Caki2 (cell line): ENCODE measurements at regions not wholly inside any gene's neighbourhood (a gene's known extent, or its start where the extent isn't known, plus 50 kb on each side); places are given as distances from the start of the nearest gene placed in this dataset.
"Not testable (repeated sequence)": the region's sequence is repeated elsewhere in the genome, so short reads cannot be mapped to it uniquely, and the experiment has no call there.

ENCODE experiments used
- DNase-seq: peaks from one replicate; pipeline ENCODE4 v3.0.0-alpha.2; 2015; ENCODE audit warnings: low read depth
- in situ Hi-C: cut with HindIII; loops from 2 replicates; pipeline ENCODE4 v1.10.0; 2016; ENCODE audit warnings: low sequenced_read_pairs, low pct_unique_long_range_greater_than_20kb, mixed read lengths

DNA sequence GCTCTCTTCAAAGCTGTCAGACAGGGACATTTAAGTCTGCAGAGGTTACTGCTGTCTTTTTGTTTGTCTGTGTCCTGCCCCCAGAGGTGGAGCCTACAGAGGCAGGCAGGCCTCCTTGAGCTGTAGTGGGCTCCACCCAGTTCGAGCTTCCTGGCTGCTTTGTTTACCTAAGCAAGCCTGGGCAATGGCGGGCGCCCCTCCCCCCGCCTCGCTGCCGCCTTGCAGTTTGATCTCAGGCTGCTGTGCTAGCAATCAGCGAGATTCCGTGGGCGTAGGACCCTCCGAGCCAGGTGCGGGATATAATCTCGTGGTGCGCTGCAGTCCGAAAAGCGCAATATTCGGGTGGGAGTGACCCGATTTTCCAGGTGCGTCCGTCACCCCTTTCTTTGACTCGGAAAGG lies 116.6 kb downstream of the PRL start:
- in situ Hi-C loops, DNase-seq: not testable (repeated sequence)

DNA sequence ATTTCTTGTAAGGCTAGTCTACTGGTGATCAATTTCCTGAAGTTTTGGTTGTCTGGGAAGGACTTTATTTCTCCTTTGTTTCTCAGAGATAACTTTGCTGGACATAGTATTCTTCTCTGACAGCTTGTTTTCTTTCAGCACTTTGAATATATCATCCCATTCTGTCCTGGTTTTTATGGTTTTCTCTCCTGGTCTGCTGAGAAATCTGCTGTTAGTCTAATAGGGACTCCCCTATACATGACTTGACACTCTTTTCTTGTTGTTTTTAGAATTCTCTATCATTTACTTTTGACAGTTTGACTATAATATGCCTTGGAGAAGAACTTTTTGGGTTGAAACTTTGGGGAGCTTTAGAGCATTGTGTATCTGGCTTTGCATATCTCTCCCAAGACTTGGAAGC lies 112.5 kb downstream of the PRL start:
- DNase-seq = no peak
- in situ Hi-C loops = no loop called here

DNA sequence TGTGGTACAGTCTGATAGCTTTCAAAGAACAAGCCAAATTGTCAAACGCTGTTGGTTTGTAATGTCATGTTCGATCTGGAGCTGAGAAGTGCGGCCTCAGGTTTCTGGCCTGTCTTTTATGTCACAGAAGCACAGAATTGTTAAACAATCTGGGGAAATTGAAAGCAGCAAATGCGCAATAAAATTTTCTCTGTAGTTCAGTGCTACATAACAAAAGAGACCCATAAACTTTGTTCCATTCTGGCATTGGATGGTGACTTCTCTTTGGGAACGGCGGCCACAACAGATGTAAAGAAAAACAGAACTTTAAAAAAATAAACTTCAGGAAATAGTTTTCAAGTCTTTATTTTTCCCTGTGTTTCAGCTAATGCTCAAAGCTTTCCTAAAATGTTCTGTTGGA lies 106.9 kb downstream of the PRL start:
- no peak for DNase-seq
- in situ Hi-C loops = no loop called here

DNA sequence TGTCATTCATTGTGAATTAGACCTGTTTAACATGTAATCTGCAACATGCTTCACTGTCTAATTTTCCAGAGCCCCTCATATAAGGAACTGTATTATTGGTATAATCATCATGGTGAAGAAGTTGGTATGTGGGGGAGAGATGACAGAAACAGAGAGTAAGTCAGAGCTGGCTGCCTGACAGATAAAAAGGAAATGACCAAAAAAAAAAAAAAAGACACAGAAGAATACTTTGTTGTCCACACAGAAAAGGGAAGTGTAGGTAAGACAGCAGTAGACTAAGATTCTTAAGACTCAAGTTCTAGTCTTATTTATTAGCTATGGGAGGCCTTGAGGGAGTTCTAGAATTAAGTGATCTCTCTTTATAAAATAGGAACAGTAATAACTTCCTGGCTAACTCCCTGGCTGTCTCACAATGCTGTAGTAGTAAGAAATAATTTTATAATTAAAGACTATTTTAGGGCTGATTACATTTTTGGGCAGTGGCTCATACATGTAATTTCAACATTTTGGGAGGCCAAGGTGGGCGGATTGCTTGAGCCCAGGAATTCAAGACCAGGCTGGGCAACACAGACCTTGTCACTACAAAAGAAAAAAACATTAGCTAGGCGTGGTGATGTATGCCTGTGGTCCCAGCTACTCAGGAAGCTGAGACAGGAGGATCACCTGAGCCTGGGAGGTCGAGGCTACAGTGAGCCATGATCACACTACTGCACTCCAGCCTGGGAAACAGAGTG lies 102.5 kb downstream of the PRL start:
- no peak for DNase-seq

DNA sequence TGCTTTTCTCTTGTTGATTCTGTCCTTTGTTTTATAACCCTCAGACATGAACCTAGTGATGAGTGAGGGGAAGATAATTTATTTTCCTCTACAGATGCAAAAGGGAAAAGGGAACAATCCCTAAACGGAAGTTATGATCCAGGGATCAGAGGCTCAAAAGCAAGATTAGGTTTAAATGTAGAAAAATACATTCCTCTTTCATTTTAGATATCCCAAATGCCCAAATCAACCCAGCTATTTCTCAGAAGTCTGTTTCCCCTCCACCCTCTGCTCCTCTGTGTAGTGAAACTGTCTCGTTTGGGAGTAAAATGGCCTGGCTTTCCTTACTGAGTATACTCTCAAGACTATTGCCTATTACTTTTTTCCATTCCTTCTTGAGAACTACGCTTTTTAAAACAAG lies 97.1 kb downstream of the PRL start:
- in situ Hi-C loops = no loop called here
- DNase-seq = no peak

More for the DNA sequence above, 102.5 kb downstream of the PRL start:
- in situ Hi-C loops = no loop called here

DNA sequence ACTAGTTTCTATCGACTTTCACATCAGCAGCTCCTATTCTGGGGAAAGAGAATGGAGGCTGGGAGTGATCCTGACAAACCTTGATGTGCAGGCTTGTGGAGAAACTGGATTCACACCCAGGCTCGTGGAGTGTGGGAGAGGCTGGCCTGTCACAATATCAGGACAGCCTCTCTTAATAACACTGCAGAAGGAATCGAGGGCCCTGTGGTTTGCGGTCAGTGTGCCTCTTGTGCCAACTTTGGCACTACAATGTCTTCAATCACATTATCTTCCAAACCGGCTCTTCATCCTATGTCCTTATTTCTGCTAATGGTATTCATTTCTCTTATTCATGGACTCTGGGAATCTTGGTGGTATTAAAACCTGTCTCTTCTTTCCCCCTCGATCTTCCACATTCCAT lies 92.7 kb downstream of the PRL start:
- no peak for DNase-seq
- in situ Hi-C loops = no loop called here

DNA sequence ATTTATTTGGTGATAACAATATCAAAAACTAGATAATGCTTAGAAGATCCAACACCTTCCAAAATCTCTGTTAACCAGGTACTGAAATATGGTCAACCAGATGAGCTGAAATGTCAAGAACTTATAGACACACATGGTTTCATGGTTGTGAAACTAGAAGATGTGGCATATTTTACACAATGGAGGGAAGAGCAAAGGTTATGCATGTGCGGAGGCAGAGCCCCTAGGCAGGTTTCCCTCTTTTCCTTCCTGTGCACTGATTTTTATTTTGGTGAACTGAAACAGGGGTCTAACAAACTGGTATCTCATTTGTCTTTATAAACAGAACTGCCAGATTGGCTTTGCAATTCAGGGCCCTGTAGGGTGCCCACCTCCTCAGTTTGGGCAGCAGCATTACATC lies 91.6 kb downstream of the PRL start:
- in situ Hi-C loops = no loop called here
- DNase-seq = no peak

DNA sequence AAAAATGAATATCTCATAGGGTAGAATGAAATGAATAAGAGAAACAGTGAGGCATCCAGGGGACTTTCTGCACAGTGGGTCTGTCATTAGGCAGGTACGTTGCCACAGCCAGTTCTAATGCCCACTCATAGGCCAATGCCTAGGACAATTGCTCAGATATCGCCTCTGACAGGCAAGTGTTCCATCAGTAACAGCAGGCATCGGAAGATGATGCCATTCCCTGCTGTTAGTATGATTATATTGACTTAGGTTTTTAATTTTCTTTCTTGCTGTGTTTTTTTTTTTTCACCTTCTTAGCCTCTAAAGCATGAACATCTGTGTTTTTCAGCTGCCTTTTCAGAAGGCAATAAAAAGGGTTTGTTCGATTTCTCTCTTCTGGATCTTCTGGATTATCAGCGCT lies 90.7 kb downstream of the PRL start:
- in situ Hi-C loops = no loop called here
- DNase-seq = no peak

DNA sequence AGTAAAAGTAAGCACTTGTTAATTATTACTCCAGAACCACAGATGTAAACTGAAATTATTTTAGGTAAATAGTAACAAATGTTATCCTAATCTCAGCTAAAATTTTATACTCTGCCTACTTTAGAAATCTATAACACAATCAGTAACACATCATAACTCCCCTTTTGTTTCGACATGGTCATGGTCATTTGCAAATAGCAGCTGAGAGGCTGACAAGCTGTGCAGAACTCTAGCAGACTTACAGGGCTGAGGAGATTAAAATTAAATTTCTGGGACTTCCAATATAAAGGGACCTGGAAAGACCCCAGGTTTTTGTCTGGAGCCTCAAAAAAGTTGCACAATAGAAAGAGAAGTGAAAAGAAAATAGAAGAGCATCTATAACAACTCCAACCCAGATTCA lies 88.8 kb downstream of the PRL start:
- DNase-seq = no peak
- in situ Hi-C loops = no loop called here

DNA sequence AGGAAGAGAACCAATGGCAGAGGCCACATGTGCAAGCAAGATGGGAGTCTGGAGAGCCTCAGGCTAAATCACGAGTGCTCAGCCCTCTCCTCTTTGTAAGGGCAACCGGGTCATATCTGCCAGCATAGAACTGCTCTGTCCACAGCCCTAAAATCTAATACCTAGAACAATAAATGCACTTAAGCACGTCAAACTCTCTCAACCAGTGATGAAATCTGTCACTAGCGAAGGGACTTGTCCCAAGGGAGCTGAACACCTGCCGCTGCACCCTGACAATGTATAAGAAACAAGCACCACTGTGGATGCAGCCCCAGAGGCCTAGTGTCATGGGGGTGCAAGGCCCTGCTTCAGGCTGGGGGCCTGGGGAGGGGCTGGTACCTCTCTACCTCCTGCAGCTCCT lies 82.5 kb downstream of the PRL start:
- DNase-seq = no peak
- in situ Hi-C loops = no loop called here

DNA sequence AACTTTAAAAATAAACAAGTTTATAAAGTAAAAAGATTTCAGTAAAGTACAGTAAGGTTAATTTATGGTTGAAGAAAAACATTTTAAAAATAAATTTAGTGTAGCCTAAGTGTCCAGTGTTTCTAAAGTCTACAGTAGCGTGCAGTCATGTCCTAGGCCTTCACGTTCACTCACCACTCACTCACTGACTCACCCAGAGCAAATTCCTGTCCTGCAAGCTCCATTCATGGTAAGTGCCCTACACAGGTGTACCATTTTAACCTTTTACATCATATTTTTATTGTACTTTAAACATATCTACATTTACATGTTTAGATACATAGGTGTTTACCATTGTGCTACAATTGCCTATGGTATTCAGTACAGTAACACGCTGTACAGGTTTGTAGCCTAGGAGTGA lies 81.4 kb downstream of the PRL start:
- in situ Hi-C loops, DNase-seq: not testable (repeated sequence)

DNA sequence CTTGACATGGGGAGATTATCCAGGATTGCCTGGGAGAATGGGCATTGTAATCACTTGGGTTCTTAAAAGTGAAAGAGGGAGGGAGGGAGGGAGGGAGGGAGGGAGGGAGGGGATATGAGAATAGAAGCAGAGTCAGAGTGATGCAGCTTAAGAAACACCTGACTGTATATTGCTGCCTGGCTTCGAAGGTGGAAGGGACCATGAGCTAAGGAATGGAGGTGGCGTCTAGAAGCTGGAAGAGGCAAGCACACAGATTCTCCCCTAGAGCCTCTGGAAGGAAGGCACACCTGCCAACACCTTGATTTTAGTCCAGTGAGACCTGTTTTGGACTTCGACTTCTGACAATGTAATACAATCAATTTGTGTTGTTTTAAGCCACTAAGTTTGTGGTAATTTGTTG lies 78.4 kb downstream of the PRL start:
- no peak for DNase-seq
- in situ Hi-C loops = no loop called here

DNA sequence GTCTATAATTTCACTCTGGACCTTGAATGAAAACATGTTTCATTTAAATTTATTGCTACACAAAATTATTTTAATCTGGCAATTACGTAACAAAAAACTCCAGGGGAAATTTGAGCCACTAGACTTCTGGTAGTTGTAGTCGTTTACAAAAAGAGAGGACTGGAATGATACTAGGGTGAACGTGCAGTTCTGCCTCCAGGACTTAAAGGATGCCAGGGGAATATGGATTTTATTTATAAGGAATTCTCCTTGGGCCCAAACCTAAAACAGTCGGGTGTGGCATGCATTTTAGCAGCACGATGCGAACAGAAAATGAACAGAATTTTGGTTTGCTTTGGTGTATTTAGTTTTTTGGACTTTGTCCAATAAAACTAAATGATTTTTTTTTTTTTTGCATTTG lies 76.9 kb downstream of the PRL start:
- DNase-seq = no peak
- in situ Hi-C loops = no loop called here

DNA sequence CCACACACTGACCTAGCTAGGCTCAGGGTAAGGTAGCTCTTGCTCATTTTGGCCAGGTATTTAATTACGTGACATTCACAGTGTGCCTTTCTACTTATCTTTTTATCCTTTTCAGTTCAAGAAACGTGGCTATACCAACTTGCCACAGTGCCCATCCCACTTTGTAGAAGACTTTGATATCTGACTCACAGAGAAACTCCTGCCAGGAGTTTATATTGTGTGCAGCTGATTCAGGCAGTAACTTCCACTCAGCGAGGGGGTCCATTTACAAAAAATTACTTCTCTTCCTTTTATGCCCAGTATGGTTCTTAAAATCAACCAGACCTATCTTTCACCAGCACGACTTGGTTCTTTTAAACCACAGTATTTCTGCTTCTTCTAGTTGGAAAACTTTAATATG lies 75.6 kb downstream of the PRL start:
- in situ Hi-C loops = no loop called here
- no peak for DNase-seq

DNA sequence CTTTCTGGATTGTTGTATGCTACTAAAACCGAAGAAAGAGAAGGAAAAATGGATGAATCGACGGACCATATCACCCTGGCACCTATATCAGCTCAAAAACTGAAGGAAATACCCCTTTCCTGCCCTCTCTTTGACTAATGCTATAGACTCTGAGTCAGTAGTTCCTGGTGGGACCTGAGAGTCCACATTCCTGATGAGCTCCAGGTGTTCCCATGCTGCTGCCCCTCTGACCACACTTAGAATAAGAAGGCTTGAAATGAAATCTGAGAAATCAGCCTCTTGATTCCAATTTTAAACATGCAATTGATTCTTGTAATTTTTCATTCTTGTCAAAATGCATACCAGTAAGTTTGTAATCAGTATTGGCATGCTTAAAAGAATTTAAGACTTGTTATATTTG lies 75.2 kb downstream of the PRL start:
- in situ Hi-C loops = no loop called here
- no peak for DNase-seq

DNA sequence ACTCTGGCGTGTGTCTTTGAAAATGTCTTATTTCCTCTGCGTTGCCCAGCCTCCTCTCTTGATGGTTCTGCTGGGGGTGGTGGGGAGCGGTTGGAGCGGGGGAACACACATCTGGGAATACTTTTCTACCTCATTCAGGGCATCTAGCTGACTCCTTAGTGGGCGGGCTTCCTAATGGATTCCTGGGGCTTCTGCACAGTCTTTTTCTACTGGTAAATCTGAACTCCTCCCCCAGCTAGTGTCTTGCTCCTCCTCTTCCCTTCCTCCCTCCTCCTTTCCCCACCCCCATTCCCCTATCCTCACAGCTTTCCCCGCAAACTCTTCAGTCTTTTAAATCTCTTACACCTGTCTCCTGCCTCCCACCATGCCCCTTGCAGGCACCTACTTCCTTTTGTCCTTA lies 74.4 kb downstream of the PRL start:
- no peak for DNase-seq
- in situ Hi-C loops = no loop called here

DNA sequence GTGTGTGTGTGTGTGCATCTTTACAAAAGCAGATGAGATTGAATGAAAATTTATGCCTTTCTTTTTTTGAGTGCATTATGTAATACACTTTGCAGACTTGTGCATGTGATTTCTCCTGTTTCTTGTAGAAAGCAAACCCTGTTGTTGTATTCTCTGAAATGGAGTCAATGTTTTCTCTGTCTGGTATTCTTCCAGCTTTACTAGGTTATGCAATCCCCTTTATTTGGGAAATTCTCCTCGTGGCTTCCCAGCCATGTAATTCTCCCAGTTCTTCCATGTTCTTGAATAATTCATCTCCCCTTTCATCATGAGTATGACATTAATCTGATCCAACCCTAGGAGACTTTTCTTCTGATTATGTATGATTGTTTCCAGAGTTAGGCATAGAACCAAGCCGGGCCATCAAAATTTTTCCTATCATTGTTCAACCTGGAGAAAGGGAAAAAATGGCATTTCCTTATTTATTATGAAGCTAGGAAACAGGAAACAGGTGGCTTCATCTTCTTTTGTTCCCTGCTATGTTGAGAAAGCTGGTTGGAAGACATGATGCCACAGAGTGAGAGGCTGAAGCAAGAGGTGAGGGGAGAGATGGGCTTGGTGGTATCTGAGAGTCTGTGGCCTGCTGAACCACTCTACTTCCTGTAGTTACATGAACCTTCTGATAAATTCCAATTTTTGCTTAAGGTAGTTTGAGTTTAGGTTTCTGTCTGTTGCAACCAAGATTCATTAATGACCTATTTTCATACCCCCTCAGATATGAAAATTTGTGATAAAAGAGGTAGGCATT lies 68.8 kb downstream of the PRL start:
- DNase-seq = no peak
- in situ Hi-C loops = no loop called here

DNA sequence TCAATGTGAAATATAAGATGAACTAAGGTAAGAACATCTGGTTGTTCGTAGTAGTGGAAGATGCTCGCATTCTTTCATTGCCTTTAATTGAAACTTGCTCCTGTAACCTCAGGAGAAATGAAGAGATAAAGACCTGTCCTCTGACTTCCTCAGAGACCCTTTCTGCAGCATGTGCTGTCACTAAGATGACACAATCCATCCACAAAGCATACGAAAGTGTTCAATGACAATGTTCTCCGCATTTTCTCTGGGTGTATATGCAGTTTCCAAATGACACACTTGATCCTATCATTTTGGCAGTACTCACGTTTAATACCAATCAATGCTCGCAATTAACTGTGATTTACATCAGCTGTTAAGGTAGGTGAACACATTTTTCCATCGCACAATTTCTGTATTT lies 65.8 kb downstream of the PRL start:
- in situ Hi-C loops = no loop called here

DNA sequence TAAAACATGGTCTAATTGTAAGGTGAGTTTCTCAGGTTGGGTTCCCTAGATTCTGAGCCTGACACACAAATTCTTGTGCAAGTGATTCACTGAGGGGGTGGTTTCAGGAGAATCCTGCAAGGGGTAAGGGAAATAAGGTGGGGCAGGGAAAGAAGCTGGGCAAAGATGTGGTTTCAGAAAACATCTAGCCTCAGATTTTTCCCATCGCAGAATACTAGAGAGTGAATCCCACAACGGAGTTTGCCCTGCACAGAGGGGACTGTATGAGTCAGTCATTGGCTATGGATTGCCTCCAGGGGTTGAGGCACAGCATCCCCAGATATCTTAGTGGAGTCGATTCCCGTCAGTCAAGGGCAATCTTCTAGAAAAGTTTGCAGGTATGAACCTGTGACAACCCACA lies 65.2 kb downstream of the PRL start:
- in situ Hi-C loops = no loop called here
- no peak for DNase-seq

More for the DNA sequence above, 65.8 kb downstream of the PRL start:
- no peak for DNase-seq
